ENCODE measurements at regions not wholly inside any gene's neighbourhood (a gene's known extent, or its start where the extent isn't known, plus 50 kb on each side); places are given as distances from the start of the nearest gene placed in this dataset.

- no peak overlapping the region for H3K23ac ChIP-seq (ENCODE audit: low read depth, low read length)
- no peaks in the 10 kb centered on the region for H3K9me1 ChIP-seq (ENCODE audit: insufficient read depth, low read length)
- peaks cover 3% of the 10 kb centered on the region for H3K9me3 ChIP-seq (ENCODE audit: control insufficient read depth, insufficient read depth, low read length)
- in situ Hi-C loops (cut with MboI; ENCODE audit: low sequenced_read_pairs), result no loop called here
- no peak overlapping the region for H2AFZ ChIP-seq (replicated peaks; ENCODE audit: low read length, poor library complexity)
- H3K27ac ChIP-seq (ENCODE audit: insufficient read depth, low read length), result no peak overlapping the region
- dilution Hi-C loops (cut with HindIII; ENCODE audit: low sequenced_read_pairs, unreplicated experiment), result no loop called here
- H3K9ac ChIP-seq (ENCODE audit: low read depth, low read length), result no peak overlapping the region
- H2BK120ac ChIP-seq (ENCODE audit: low read depth, low read length), result no peak overlapping the region
- H3K14ac ChIP-seq (replicated peaks; ENCODE audit: low read depth, low read length), result no peak overlapping the region
- no peaks in the 10 kb centered on the region for H3K4me1 ChIP-seq (ENCODE audit: control insufficient read depth, insufficient read depth, low read length)
- ATAC-seq (ENCODE audit: low read depth) (no peak), DNase-seq (no peak)
- H4K8ac ChIP-seq (ENCODE audit: low read depth in 2 of 2, low read length in 2 of 2), result no peak overlapping the region
- intact Hi-C loops (cut with micrococcal nuclease), result no loop called here
- no CpG with 5 or more reads among the region's 15 CpGs for WGBS, 2 experiments (ENCODE audit: extremely low coverage in 2 of 2, insufficient read length in 1 of 2)
- no peak overlapping the region for H2BK15ac ChIP-seq (ENCODE audit: low read depth, low read length)
- no peaks in the 10 kb centered on the region for H3K79me1 ChIP-seq (ENCODE audit: low read depth in 1 of 2, low read length in 2 of 2)
- H3K56ac ChIP-seq (ENCODE audit: extremely low read depth, insufficient read depth, low read length), result no peak overlapping the region
- H4K20me1 ChIP-seq (ENCODE audit: insufficient read depth, low read length), result no peaks in the 10 kb centered on the region
- no TSS peak for BruUV-seq (replicated peaks)
- no peak overlapping the region for H2AK9ac ChIP-seq (replicated peaks; ENCODE audit: low read depth, low read length, poor library complexity)
- H2AK5ac ChIP-seq (ENCODE audit: low read depth, low read length), result no peak overlapping the region
- H2BK20ac ChIP-seq (ENCODE audit: low read depth, low read length), result no peak overlapping the region
- no peak overlapping the region for H3K4me3 ChIP-seq (ENCODE audit: insufficient read depth, low read depth, low read length)
- H3K27me3 ChIP-seq (ENCODE audit: control insufficient read depth, insufficient read depth, low read length), result no peaks in the 10 kb centered on the region
- no peak overlapping the region for H3K4ac ChIP-seq (ENCODE audit: low read depth, low read length)
- CTCF ChIA-PET, result no interaction called here
- H3K18ac ChIP-seq (ENCODE audit: low read depth, low read length), result no peak overlapping the region
- H3K36me3 ChIP-seq (ENCODE audit: control insufficient read depth, insufficient read depth, low read length), result no peaks in the 10 kb centered on the region
- H3K4me2 ChIP-seq (ENCODE audit: low read depth, low read length), result no peak overlapping the region
- H2BK5ac ChIP-seq (ENCODE audit: low read depth, low read length, poor library complexity, severe bottlenecking), result no peak overlapping the region
- TF ChIP-seq CTCF (conservative IDR thresholded peaks at IDR 0.05; ENCODE audit: low read depth, low read length), result no peak
- TF ChIP-seq CEBPB (IDR thresholded peaks at IDR 0.05; ENCODE audit: low read depth, low read length), result no peak
- no peak for TF ChIP-seq RFX5 (IDR thresholded peaks at IDR 0.05; ENCODE audit: low read depth, low read length)
- no peak for TF ChIP-seq FOS (IDR thresholded peaks at IDR 0.05; ENCODE audit: low read depth, low read length)
- TF ChIP-seq SMC3 (IDR thresholded peaks at IDR 0.05; ENCODE audit: low read depth, low read length), result no peak
- TF ChIP-seq NFE2L2 (IDR thresholded peaks at IDR 0.05; ENCODE audit: low read depth, low read length), result no peak
- no peak for TF ChIP-seq MAZ (IDR thresholded peaks at IDR 0.05; ENCODE audit: borderline replicate concordance, low read depth, low read length)
- no peak for TF ChIP-seq MAFK (IDR thresholded peaks at IDR 0.05; ENCODE audit: low read depth, low read length)
- no peak for TF ChIP-seq ELK1 (IDR thresholded peaks at IDR 0.05; ENCODE audit: borderline replicate concordance, low read depth, low read length)
- TF ChIP-seq USF2 (IDR thresholded peaks at IDR 0.05; ENCODE audit: low read depth, low read length), result no peak
- no peak for TF ChIP-seq CHD1 (IDR thresholded peaks at IDR 0.05; ENCODE audit: low read depth, low read length)
- TF ChIP-seq RAD21 (IDR thresholded peaks at IDR 0.05; ENCODE audit: low read length), result no peak
- TF ChIP-seq RCOR1 (IDR thresholded peaks at IDR 0.05; ENCODE audit: insufficient replicate concordance, low read length), result no peak
- no peak for TF ChIP-seq BHLHE40 (IDR thresholded peaks at IDR 0.05; ENCODE audit: low read depth, low read length)
- TF ChIP-seq POLR2A (IDR thresholded peaks at IDR 0.05; ENCODE audit: low read depth, low read length), result no peak
- H4K91ac ChIP-seq (ENCODE audit: insufficient read depth, low read depth, low read length), result no peak overlapping the region
- H4K5ac ChIP-seq (ENCODE audit: low read depth, low read length), result no peak overlapping the region
- POLR2A ChIA-PET (ENCODE audit: unreplicated experiment), result no interaction called here
Measured at GRCh38 chr4:188735082-188735481, 595.8 kb downstream of the TRIML1 start.

All from IMR-90 (cell line).